Mesendoderm (in vitro differentiated cells): ENCODE measurements at regions not wholly inside any gene's neighbourhood (a gene's known extent, or its start where the extent isn't known, plus 50 kb on each side); places are given as distances from the start of the nearest gene placed in this dataset. TPM values are rescaled to one million over a fixed set of nuclear protein-coding genes. Genes with fewer than 3 reads are reported as not detected.
A peak's percentile ranks its signal among the peaks of the same experiment; 100 is the strongest.

Experiments
- DNase-seq: peaks from one replicate; pipeline ENCODE4 v3.0.0; 2013
- H2AK5ac ChIP-seq: 2 replicates; pipeline ENCODE4 v1.6.1; 2013; ENCODE audit warnings: low read length, inconsistent platforms
- H2BK120ac ChIP-seq: 2 replicates; pipeline ENCODE4 v1.6.1; 2013; ENCODE audit warnings: low read depth, mild to moderate bottlenecking, low read length, moderate library complexity, mixed read lengths
- H2BK15ac ChIP-seq: replicated peaks from 2 replicates; pipeline ENCODE4 v1.6.1; 2013; ENCODE audit warnings: low read depth, mild to moderate bottlenecking, moderate library complexity
- H2BK5ac ChIP-seq: 2 replicates; pipeline ENCODE4 v1.6.1; 2013; ENCODE audit warnings: low read length, inconsistent platforms
- H3K18ac ChIP-seq: 2 replicates; pipeline ENCODE4 v1.6.1; 2013; ENCODE audit warnings: mild to moderate bottlenecking, low read length, mixed read lengths
- H3K23ac ChIP-seq: one replicate; pipeline ENCODE4 v1.6.1; 2013; ENCODE audit warnings: low read length
- H3K27ac ChIP-seq: 2 replicates; pipeline ENCODE4 v1.5.1; 2013; ENCODE audit warnings: low read depth, mild to moderate bottlenecking, inconsistent platforms, low read length, moderate library complexity
- H3K27me3 ChIP-seq: 2 replicates; pipeline ENCODE4 v1.6.1; 2013; ENCODE audit warnings: low read length, control low read depth, mild to moderate bottlenecking, inconsistent platforms; ENCODE audit not compliant: insufficient read depth, poor library complexity
- H3K36me3 ChIP-seq: 2 replicates; pipeline ENCODE4 v1.6.1; 2013; ENCODE audit warnings: low read length, inconsistent platforms; ENCODE audit not compliant: control insufficient read depth, insufficient read depth
- H3K4ac ChIP-seq: one replicate; pipeline ENCODE4 v1.6.1; 2013; ENCODE audit warnings: low read depth, mild to moderate bottlenecking, low read length, moderate library complexity
- H3K4me1 ChIP-seq: 2 replicates; pipeline ENCODE4 v1.6.1; 2013; ENCODE audit warnings: low read depth, low read length, inconsistent platforms; ENCODE audit not compliant: control insufficient read depth
- H3K4me2 ChIP-seq: 2 replicates; pipeline ENCODE4 v1.6.1; 2013; ENCODE audit warnings: low read length
- H3K4me3 ChIP-seq: 2 replicates; pipeline ENCODE4 v1.5.1; 2013; ENCODE audit warnings: mild to moderate bottlenecking, low read length
- H3K56ac ChIP-seq: one replicate; pipeline ENCODE4 v1.6.1; 2013; ENCODE audit warnings: low read length
- H3K79me1 ChIP-seq: 2 replicates; pipeline ENCODE4 v1.6.1; 2013; ENCODE audit warnings: low read length, inconsistent platforms
- H3K79me2 ChIP-seq: 2 replicates; pipeline ENCODE4 v1.6.1; 2013; ENCODE audit warnings: mild to moderate bottlenecking, low read length; ENCODE audit not compliant: control insufficient read depth, insufficient read depth
- H3K9ac ChIP-seq: 2 replicates; pipeline ENCODE4 v1.6.1; 2013; ENCODE audit warnings: low read length, inconsistent platforms
- H4K5ac ChIP-seq: one replicate; pipeline ENCODE4 v1.6.1; 2013; ENCODE audit warnings: low read length
- H4K8ac ChIP-seq: one replicate; pipeline ENCODE4 v1.6.1; 2013; ENCODE audit warnings: low read depth, mild to moderate bottlenecking, control low read depth, low read length, moderate library complexity
- WGBS: extraction: QIAGEN DNeasy Blood & Tissue Kit; methylation state at CpG from one replicate; pipeline ENCODE4 v1.1.7; 2013; ENCODE audit warnings: low lambda C conversion rate, missing lambda C conversion rate; ENCODE audit not compliant: insufficient coverage; ENCODE audit errors: extremely low coverage; 5-methylcytosine and 5-hydroxymethylcytosine counted together
- small RNA-seq: library from polyadenylated mRNA; stranded (forward); fragments of <200 nt; extraction: miRNeasy Mini kit (QIAGEN cat#:217004); gene quantifications from one replicate; pipeline ENCODE3, GENCODE V24; 2013; ENCODE audit not compliant: insufficient read depth

DNA sequence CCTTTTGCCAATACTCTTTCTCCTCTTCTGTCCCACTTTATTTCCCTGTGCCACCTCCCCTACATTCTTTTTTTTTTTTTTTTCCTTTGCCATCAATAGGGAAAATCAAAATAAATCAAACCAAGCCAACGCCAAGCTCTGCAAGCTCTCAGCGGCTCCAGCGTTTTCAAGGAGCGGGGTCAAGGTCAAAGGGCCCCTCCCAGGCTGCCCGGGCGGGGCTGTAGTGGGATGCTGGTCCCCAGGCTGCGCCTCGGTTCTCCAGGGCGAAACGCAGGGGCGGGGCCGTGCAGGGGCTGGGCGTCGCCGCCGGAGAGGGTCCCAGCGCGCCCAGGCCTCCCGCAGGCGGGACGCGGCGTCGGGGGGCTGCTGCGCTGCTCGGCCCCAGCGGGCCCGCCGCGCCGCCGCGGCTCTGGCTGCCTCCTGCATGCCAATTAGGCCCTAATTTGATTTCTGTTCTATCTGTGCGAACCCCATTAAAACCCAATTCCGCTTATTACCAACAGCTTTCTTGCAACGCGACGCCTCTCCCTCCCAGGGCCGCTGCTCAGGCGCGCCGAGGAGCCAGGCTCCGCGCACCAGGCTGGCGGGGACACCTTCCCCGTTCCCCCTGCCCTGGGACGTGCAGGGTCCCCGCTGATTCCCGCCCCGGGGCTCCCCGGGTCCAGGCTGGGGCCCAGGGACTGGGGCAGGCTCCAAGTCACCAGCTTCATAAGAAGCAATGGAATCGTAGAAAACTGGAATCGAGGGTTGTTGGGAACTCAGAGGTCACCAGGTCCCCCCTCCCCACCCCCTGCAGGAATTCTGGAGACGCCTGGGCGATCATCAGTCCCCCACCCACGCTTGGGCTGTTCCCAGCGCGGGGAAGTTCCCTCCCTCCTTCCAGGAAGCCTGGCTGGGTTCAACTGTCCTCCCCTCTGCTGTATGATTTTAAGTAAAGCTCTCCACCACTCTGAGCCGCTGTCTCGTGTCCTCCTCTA lies 50.7 kb upstream of the MAP1LC3B2 start:
- no peak overlapping the region for H2BK15ac ChIP-seq
- H2BK5ac ChIP-seq = peak overlapping the region; percentile 50
- no peak overlapping the region for H2BK120ac ChIP-seq
- H3K4me2 ChIP-seq = peak overlapping the region; percentile 87
- no CpG with 5 or more reads among the region's 60 CpGs for WGBS
- no peak overlapping the region for H4K5ac ChIP-seq
- H3K18ac ChIP-seq = peak overlapping the region; percentile 70
- H3K4me3 ChIP-seq = peak overlapping the region; percentile 69
- H3K27ac ChIP-seq = no peak overlapping the region
- H3K27me3 ChIP-seq = no peaks in the 10 kb centered on the region
- H3K36me3 ChIP-seq = no peaks in the 10 kb centered on the region
- peak overlapping the region; percentile 79 for H3K9ac ChIP-seq
- H3K79me1 ChIP-seq = no peaks in the 10 kb centered on the region
- no peaks in the 10 kb centered on the region for H3K79me2 ChIP-seq
- no peak overlapping the region for H3K23ac ChIP-seq
- no peak overlapping the region for H4K8ac ChIP-seq
- H2AK5ac ChIP-seq = no peak overlapping the region
- H3K4ac ChIP-seq = no peak overlapping the region
- peak; percentile 76 for DNase-seq
- H3K4me1 ChIP-seq = peaks cover 4% of the 10 kb centered on the region
- peak overlapping the region; percentile 93 for H3K56ac ChIP-seq

Small RNA genes in the stretch of these regions (small RNA-seq; reads per million reads assigned to genes)
- gene MIR4472-2 = not detected
